ENCODE measurements at regions not wholly inside any gene's neighbourhood (a gene's known extent, or its start where the extent isn't known, plus 50 kb on each side); places are given as distances from the start of the nearest gene placed in this dataset.

DNA sequence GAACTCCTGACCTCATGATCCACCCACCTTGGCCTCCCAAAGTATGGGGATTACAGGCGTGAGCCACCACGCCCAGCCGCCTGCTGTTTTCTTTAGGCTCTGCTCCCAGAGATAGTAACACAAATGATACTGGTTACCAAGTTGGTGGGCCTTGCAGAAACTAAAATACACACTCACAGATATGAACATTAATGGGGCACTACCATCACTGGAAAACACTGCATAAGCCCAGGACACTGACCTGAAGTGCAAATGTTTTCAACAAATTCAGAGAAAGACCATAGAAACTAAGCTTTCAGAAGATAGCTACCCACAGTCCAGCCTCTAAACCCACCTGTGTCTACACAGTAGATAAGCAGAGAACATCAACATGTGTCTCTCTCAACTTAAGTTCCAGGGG lies 180.5 kb downstream of the FCRL5 start:
- Histone ChIP-seq H2AFZ (ENCODE audit: low read depth) (no peak overlapping the region), H3K9me3 (no peaks in the 10 kb centered on the region), H4K20me1 (ENCODE audit: insufficient read depth) (no peaks in the 10 kb centered on the region), H3K79me2 (ENCODE audit: insufficient read depth) (no peaks in the 10 kb centered on the region), H3K9me2 (no peaks in the 10 kb centered on the region), H3K4me1 (ENCODE audit: control insufficient read depth in 1 of 2, insufficient read depth in 2 of 2, low read depth in 1 of 2, low read length in 1 of 2) (no peaks in the 10 kb centered on the region), H3K4me2 (no peak overlapping the region), H3K27me3 (ENCODE audit: insufficient read depth) (peaks cover 22% of the 10 kb centered on the region; the same call in 1 of the 2 replicates), H3K9ac (no peak overlapping the region), H3K4me3 (ENCODE audit: low read depth in 2 of 2, low read length in 1 of 2) (no peak overlapping the region), H3K36me3 (replicated peaks in 1 of 2; ENCODE audit: control insufficient read depth in 1 of 2, insufficient read depth in 2 of 2, low read length in 1 of 2) (no peaks in the 10 kb centered on the region), H3K27ac (ENCODE audit: low read depth in 2 of 2, low read length in 1 of 2) (no peak overlapping the region), H3F3A (replicated peaks; ENCODE audit: insufficient read depth) (no peaks in the 10 kb centered on the region)
- WGBS (ENCODE audit: low lambda C conversion rate): 14% methylated on average over 3 of the region's 3 CpGs
- TF ChIP-seq NRF1 (IDR thresholded peaks at IDR 0.05; ENCODE audit: low read depth, low read length) (no peak), MEF2A (IDR thresholded peaks at IDR 0.05; ENCODE audit: borderline replicate concordance, low read depth) (no peak), EZH2phosphoT487 (IDR thresholded peaks at IDR 0.05; ENCODE audit: borderline replicate concordance, low read depth) (no peak), RXRA (IDR thresholded peaks at IDR 0.05; ENCODE audit: borderline replicate concordance, low read depth) (no peak), FOXM1 (IDR thresholded peaks at IDR 0.05; ENCODE audit: low read depth) (no peak), TAF1 (IDR thresholded peaks at IDR 0.05; ENCODE audit: borderline replicate concordance, low read depth, low read length) (no peak), SMC3 (IDR thresholded peaks at IDR 0.05; ENCODE audit: low read depth, low read length) (no peak), TCF12 (IDR thresholded peaks at IDR 0.05) (no peak), YY1 (IDR thresholded peaks at IDR 0.05; ENCODE audit: low read depth) (no peak)
- TF ChIP-seq, protein P1, sequence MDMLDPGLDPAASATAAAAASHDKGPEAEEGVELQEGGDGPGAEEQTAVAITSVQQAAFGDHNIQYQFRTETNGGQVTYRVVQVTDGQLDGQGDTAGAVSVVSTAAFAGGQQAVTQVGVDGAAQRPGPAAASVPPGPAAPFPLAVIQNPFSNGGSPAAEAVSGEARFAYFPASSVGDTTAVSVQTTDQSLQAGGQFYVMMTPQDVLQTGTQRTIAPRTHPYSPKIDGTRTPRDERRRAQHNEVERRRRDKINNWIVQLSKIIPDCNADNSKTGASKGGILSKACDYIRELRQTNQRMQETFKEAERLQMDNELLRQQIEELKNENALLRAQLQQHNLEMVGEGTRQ (IDR thresholded peaks at IDR 0.05; ENCODE audit: borderline replicate concordance, low read depth, low read length): no peak
- ChIA-PET CTCF (interaction anchor here (2.5 to 3.0 kb wide), 2 partner anchors 16 to 125 kb away, joined by 17 to 18 read pairs; no protein-coding TSS in a partner anchor), POLR2A (no interaction called here)
- DNase-seq: no peak

DNA sequence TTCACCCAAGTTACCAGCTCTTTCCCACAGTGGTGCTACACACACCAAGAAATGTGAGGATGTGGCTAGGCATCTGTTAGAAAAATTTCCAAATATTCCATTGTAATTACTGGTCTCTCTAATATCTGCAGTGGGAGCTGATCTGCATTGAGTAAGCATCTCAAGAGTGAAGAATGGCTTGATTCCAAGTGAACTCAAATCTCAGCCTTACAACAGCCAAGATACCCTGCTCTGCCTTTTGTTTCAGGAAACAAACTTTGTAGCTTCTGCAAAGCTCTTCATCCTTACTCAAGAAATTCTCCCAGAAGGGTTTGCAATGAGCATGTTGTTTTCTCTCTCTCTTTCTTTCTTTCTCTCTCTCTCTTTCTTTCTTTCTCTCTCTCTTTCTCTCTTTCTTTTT lies 181.1 kb downstream of the FCRL5 start:
- DNase-seq: no peak
- Histone ChIP-seq H4K20me1 (ENCODE audit: insufficient read depth) (no peaks in the 10 kb centered on the region), H3K9ac (no peak overlapping the region), H3K4me3 (ENCODE audit: low read depth in 2 of 2, low read length in 1 of 2) (no peak overlapping the region), H2AFZ (ENCODE audit: low read depth) (no peak overlapping the region), H3K9me3 (no peaks in the 10 kb centered on the region), H3K4me2 (no peak overlapping the region), H3K4me1 (ENCODE audit: control insufficient read depth in 1 of 2, insufficient read depth in 2 of 2, low read depth in 1 of 2, low read length in 1 of 2) (no peaks in the 10 kb centered on the region), H3K9me2 (no peaks in the 10 kb centered on the region), H3K27ac (ENCODE audit: low read depth in 2 of 2, low read length in 1 of 2) (no peak overlapping the region), H3F3A (replicated peaks; ENCODE audit: insufficient read depth) (no peaks in the 10 kb centered on the region), H3K79me2 (ENCODE audit: insufficient read depth) (no peaks in the 10 kb centered on the region), H3K27me3 (ENCODE audit: insufficient read depth) (peaks cover 19% of the 10 kb centered on the region; the same call in 1 of the 2 replicates), H3K36me3 (replicated peaks in 1 of 2; ENCODE audit: control insufficient read depth in 1 of 2, insufficient read depth in 2 of 2, low read length in 1 of 2) (no peaks in the 10 kb centered on the region)
- CTCF ChIA-PET: interaction anchor here (0.6 to 3.0 kb wide), 10 partner anchors 12 to 358 kb away, joined by 3 to 18 read pairs (median 6); no protein-coding TSS in a partner anchor
- TF ChIP-seq JUND (IDR thresholded peaks at IDR 0.05): no peak
- TF ChIP-seq, protein P2, sequence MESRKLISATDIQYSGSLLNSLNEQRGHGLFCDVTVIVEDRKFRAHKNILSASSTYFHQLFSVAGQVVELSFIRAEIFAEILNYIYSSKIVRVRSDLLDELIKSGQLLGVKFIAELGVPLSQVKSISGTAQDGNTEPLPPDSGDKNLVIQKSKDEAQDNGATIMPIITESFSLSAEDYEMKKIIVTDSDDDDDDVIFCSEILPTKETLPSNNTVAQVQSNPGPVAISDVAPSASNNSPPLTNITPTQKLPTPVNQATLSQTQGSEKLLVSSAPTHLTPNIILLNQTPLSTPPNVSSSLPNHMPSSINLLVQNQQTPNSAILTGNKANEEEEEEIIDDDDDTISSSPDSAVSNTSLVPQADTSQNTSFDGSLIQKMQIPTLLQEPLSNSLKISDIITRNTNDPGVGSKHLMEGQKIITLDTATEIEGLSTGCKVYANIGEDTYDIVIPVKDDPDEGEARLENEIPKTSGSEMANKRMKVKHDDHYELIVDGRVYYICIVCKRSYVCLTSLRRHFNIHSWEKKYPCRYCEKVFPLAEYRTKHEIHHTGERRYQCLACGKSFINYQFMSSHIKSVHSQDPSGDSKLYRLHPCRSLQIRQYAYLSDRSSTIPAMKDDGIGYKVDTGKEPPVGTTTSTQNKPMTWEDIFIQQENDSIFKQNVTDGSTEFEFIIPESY (IDR thresholded peaks at IDR 0.05; ENCODE audit: borderline replicate concordance, low read depth): no peak
- POLR2A ChIA-PET: no interaction called here

Measured in SK-N-SH (cell line).